ENCODE measurements at regions not wholly inside any gene's neighbourhood (a gene's known extent, or its start where the extent isn't known, plus 50 kb on each side); places are given as distances from the start of the nearest gene placed in this dataset.
"Not testable (repeated sequence)": the region's sequence is repeated elsewhere in the genome, so short reads cannot be mapped to it uniquely, and the experiment has no call there.

DNA sequence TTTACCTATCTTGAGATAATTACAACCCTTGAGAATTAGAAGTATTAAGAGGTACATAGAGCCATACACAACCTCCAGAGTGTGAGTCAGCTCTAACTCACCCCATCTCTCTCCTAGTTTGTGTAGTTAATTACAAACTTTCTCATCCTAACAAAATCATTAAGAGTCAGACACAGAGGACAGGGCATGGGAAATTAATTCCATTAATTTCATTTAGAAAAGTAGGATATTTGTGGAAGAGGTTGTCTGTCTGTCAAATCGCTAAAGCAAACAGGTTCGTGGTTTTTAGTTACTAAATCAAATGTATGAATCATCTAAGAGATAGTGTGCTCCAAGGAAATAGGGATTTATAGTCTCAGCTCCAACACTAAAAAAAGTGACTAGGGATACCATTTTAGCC is 1261.4 kb upstream of the TENM4 start:
- Histone ChIP-seq H3K4me3 (ENCODE audit: low read depth in 1 of 3, low read length in 3 of 3) (no peak overlapping the region), H3K27ac (ENCODE audit: low read depth in 1 of 2, low read length in 2 of 2) (no peak overlapping the region), H3K4me1 (ENCODE audit: control insufficient read depth in 4 of 4, insufficient read depth in 4 of 4, low read length in 3 of 4) (no peaks in the 10 kb centered on the region), H3K27me3 (ENCODE audit: control insufficient read depth in 4 of 4, insufficient read depth in 4 of 4, low read length in 3 of 4) (no peaks in the 10 kb centered on the region), H3K9ac (ENCODE audit: low read depth in 1 of 2, low read length in 2 of 2) (no peak overlapping the region), H3K9me3 (ENCODE audit: control insufficient read depth in 4 of 4, low read length in 3 of 4) (no peaks in the 10 kb centered on the region), H3K36me3 (ENCODE audit: control insufficient read depth in 4 of 4, insufficient read depth in 3 of 4, low read depth in 1 of 4, low read length in 3 of 4) (no peaks in the 10 kb centered on the region)
- TF ChIP-seq, protein P1, sequence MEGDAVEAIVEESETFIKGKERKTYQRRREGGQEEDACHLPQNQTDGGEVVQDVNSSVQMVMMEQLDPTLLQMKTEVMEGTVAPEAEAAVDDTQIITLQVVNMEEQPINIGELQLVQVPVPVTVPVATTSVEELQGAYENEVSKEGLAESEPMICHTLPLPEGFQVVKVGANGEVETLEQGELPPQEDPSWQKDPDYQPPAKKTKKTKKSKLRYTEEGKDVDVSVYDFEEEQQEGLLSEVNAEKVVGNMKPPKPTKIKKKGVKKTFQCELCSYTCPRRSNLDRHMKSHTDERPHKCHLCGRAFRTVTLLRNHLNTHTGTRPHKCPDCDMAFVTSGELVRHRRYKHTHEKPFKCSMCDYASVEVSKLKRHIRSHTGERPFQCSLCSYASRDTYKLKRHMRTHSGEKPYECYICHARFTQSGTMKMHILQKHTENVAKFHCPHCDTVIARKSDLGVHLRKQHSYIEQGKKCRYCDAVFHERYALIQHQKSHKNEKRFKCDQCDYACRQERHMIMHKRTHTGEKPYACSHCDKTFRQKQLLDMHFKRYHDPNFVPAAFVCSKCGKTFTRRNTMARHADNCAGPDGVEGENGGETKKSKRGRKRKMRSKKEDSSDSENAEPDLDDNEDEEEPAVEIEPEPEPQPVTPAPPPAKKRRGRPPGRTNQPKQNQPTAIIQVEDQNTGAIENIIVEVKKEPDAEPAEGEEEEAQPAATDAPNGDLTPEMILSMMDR (IDR thresholded peaks at IDR 0.05; ENCODE audit: low read depth, low read length, missing input control), result no peak
- TF ChIP-seq RAD21 (IDR thresholded peaks at IDR 0.05), result no peak
- no peak for TF ChIP-seq FOXA1 (IDR thresholded peaks at IDR 0.05)
- TF ChIP-seq HNF4A (conservative IDR thresholded peaks at IDR 0.05), result no peak
- no peak for TF ChIP-seq NR2F2 (IDR thresholded peaks at IDR 0.05)
- no peak for TF ChIP-seq SP1 (IDR thresholded peaks at IDR 0.05)
- no peak for TF ChIP-seq FOXA2 (IDR thresholded peaks at IDR 0.05)
- no peak for TF ChIP-seq JUND (IDR thresholded peaks at IDR 0.05)
- DNase-seq (ENCODE audit: low spot score), result no peak
- WGBS, result 86% methylated on average over 2 of the region's 2 CpGs

DNA sequence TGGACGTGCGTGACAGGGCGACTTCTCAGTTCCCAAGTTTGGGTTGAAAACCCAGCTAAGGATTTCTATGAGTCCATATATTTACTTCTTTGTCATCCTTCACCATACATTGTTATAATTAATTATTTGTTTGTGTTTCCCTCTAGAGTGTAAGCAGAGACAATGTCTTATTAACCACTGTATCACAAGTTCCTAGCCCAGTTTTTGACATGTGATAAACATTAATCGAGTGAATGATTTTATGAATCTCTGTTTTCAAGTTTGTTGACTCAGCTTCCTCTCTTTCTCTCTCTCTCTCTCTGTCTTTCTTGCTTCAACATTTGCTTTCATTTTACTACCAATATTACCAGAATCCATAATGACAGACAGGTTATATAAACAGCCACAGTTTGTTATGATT is 1259.6 kb upstream of the TENM4 start:
- 80% methylated on average over 4 of the region's 4 CpGs for WGBS
- Histone ChIP-seq H3K36me3 (ENCODE audit: control insufficient read depth in 4 of 4, insufficient read depth in 3 of 4, low read depth in 1 of 4, low read length in 3 of 4) (no peaks in the 10 kb centered on the region), H3K4me3 (ENCODE audit: low read depth in 1 of 3, low read length in 3 of 3) (no peak overlapping the region), H3K27me3 (ENCODE audit: control insufficient read depth in 4 of 4, insufficient read depth in 4 of 4, low read length in 3 of 4) (no peaks in the 10 kb centered on the region), H3K9ac (ENCODE audit: low read depth in 1 of 2, low read length in 2 of 2) (no peak overlapping the region), H3K9me3 (ENCODE audit: control insufficient read depth in 4 of 4, low read length in 3 of 4) (no peaks in the 10 kb centered on the region), H3K4me1 (ENCODE audit: control insufficient read depth in 4 of 4, insufficient read depth in 4 of 4, low read length in 3 of 4) (no peaks in the 10 kb centered on the region), H3K27ac (ENCODE audit: low read depth in 1 of 2, low read length in 2 of 2) (no peak overlapping the region)
- no peak for DNase-seq (ENCODE audit: low spot score)
- TF ChIP-seq, protein P2, sequence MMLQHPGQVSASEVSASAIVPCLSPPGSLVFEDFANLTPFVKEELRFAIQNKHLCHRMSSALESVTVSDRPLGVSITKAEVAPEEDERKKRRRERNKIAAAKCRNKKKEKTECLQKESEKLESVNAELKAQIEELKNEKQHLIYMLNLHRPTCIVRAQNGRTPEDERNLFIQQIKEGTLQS (IDR thresholded peaks at IDR 0.05), result no peak
- TF ChIP-seq FOXA2 (IDR thresholded peaks at IDR 0.05) (no peak), NR2F2 (IDR thresholded peaks at IDR 0.05) (no peak), YY1 (IDR thresholded peaks at IDR 0.05) (no peak), FOXA1 (IDR thresholded peaks at IDR 0.05) (no peak), RXRA (IDR thresholded peaks at IDR 0.05) (no peak), TAF1 (conservative IDR thresholded peaks at IDR 0.05) (no peak), GABPA (IDR thresholded peaks at IDR 0.05 in 1 of 2, conservative IDR thresholded peaks at IDR 0.05 in 1 of 2) (no peak)
- TF ChIP-seq, protein P3, sequence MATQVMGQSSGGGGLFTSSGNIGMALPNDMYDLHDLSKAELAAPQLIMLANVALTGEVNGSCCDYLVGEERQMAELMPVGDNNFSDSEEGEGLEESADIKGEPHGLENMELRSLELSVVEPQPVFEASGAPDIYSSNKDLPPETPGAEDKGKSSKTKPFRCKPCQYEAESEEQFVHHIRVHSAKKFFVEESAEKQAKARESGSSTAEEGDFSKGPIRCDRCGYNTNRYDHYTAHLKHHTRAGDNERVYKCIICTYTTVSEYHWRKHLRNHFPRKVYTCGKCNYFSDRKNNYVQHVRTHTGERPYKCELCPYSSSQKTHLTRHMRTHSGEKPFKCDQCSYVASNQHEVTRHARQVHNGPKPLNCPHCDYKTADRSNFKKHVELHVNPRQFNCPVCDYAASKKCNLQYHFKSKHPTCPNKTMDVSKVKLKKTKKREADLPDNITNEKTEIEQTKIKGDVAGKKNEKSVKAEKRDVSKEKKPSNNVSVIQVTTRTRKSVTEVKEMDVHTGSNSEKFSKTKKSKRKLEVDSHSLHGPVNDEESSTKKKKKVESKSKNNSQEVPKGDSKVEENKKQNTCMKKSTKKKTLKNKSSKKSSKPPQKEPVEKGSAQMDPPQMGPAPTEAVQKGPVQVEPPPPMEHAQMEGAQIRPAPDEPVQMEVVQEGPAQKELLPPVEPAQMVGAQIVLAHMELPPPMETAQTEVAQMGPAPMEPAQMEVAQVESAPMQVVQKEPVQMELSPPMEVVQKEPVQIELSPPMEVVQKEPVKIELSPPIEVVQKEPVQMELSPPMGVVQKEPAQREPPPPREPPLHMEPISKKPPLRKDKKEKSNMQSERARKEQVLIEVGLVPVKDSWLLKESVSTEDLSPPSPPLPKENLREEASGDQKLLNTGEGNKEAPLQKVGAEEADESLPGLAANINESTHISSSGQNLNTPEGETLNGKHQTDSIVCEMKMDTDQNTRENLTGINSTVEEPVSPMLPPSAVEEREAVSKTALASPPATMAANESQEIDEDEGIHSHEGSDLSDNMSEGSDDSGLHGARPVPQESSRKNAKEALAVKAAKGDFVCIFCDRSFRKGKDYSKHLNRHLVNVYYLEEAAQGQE (IDR thresholded peaks at IDR 0.05), result no peak
- TF ChIP-seq, protein P1 (IDR thresholded peaks at IDR 0.05; ENCODE audit: low read depth, low read length, missing input control), result no peak
- TF ChIP-seq, protein P4, sequence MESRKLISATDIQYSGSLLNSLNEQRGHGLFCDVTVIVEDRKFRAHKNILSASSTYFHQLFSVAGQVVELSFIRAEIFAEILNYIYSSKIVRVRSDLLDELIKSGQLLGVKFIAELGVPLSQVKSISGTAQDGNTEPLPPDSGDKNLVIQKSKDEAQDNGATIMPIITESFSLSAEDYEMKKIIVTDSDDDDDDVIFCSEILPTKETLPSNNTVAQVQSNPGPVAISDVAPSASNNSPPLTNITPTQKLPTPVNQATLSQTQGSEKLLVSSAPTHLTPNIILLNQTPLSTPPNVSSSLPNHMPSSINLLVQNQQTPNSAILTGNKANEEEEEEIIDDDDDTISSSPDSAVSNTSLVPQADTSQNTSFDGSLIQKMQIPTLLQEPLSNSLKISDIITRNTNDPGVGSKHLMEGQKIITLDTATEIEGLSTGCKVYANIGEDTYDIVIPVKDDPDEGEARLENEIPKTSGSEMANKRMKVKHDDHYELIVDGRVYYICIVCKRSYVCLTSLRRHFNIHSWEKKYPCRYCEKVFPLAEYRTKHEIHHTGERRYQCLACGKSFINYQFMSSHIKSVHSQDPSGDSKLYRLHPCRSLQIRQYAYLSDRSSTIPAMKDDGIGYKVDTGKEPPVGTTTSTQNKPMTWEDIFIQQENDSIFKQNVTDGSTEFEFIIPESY (IDR thresholded peaks at IDR 0.05), result no peak

DNA sequence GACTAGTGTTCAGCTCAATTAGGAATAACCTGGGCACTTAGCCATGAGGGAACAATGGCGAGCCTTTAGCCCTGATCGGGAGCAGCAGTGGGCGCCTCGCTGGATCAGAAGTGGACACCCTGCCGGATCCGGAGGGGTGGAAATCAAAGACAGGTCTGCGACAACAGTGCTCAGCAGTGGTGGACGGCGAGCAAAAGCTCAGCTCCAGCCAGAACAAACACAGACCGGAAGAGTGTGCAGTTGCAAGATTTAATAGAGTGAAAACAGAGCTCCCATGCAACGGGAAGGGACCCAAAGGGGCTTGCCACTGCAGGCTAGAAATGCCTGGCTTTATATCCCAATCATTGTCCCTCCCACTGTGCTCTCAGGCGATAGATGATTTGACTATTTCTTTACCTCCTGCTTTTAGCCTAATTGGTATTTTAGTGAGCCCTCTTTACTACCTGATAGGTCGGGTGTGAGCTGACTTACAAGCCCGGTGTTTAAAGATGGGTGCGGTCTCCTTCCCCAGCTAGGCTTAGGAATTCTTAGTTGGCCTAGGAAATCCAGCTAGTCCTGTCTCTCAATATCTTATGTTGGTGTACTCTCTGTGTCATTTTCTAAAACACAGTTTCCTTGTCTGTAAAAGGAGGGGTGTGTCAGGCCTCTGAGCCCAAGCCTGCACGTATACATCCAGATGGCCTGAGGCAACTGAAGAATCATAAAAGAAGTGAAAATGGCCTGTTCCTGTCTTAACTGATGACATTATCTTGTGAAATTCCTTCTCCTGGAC is 1258.8 kb upstream of the TENM4 start:
- H3K9ac ChIP-seq (ENCODE audit: low read depth in 1 of 2, low read length in 2 of 2); H3K27ac ChIP-seq (ENCODE audit: low read depth in 1 of 2, low read length in 2 of 2); H3K4me3 ChIP-seq (ENCODE audit: low read depth in 1 of 3, low read length in 3 of 3); H3K4me1 ChIP-seq (ENCODE audit: control insufficient read depth in 4 of 4, insufficient read depth in 4 of 4, low read length in 3 of 4); H3K9me3 ChIP-seq (ENCODE audit: control insufficient read depth in 4 of 4, low read length in 3 of 4); H3K36me3 ChIP-seq (ENCODE audit: control insufficient read depth in 4 of 4, insufficient read depth in 3 of 4, low read depth in 1 of 4, low read length in 3 of 4); H3K27me3 ChIP-seq (ENCODE audit: control insufficient read depth in 4 of 4, insufficient read depth in 4 of 4, low read length in 3 of 4); DNase-seq (ENCODE audit: low spot score): not testable (repeated sequence)
- WGBS, result 75% methylated on average over 16 of the region's 16 CpGs

All from liver (tissue), 8 donors.